GM23248 (cell line): ENCODE measurements at regions not wholly inside any gene's neighbourhood (a gene's known extent, or its start where the extent isn't known, plus 50 kb on each side); places are given as distances from the start of the nearest gene placed in this dataset.

Source experiments
- EZH2 ChIP-seq: fragments of 200-600 bp; sonication (generic); IDR thresholded peaks from 2 replicates; pipeline ENCODE4 v1.6.1; 2018; ENCODE audit warnings: antibody characterized with exemption, mild to moderate bottlenecking; ENCODE audit not compliant: insufficient read depth, poor library complexity, severe bottlenecking
- EZH2phosphoT487 ChIP-seq: fragments of 200-600 bp; sonication (generic); IDR thresholded peaks from 2 replicates; pipeline ENCODE4 v1.6.1; 2018; ENCODE audit warnings: antibody characterized with exemption, moderate library complexity, mild to moderate bottlenecking, low read depth; ENCODE audit not compliant: insufficient read depth

- no peak for TF ChIP-seq EZH2
- TF ChIP-seq EZH2phosphoT487: no peak
Measured at GRCh38 chr2:16304876-16305590, 360.6 kb downstream of the CYRIA start.
